GM06990 (cell line): ENCODE measurements at regions not wholly inside any gene's neighbourhood (a gene's known extent, or its start where the extent isn't known, plus 50 kb on each side); places are given as distances from the start of the nearest gene placed in this dataset.
"Not testable (repeated sequence)": the region's sequence is repeated elsewhere in the genome, so short reads cannot be mapped to it uniquely, and the experiment has no call there.

Experiments
- DNase-seq: peaks from one replicate; pipeline ENCODE4 v3.0.0-alpha.2; 2011; ENCODE audit not compliant: insufficient read length; ENCODE audit errors: extremely low read depth
- H3K27me3 ChIP-seq: replicated peaks from 2 replicates; pipeline ENCODE4 v1.6.0; 2011; ENCODE audit warnings: low read length; ENCODE audit not compliant: control insufficient read depth, insufficient read depth
- H3K36me3 ChIP-seq: 2 replicates; pipeline ENCODE4 v1.5.1; 2011; ENCODE audit warnings: low read length; ENCODE audit not compliant: control insufficient read depth, insufficient read depth
- H3K4me3 ChIP-seq: replicated peaks from 2 replicates; pipeline ENCODE4 v1.5.1; 2011; ENCODE audit warnings: low read depth, mild to moderate bottlenecking, control low read depth, low read length
- CTCF ChIP-seq: IDR thresholded peaks from 2 replicates; pipeline ENCODE4 v1.5.1; 2011; ENCODE audit warnings: low read length, control low read depth, mild to moderate bottlenecking, inconsistent platforms; ENCODE audit not compliant: insufficient read depth, poor library complexity, severe bottlenecking

GRCh38 chr4:125794989-125795388 lies 480.2 kb downstream of the FAT4 start:
- H3K27me3 ChIP-seq: no peaks in the 10 kb centered on the region
- no peaks in the 10 kb centered on the region for H3K36me3 ChIP-seq
- no peak overlapping the region for H3K4me3 ChIP-seq
- TF ChIP-seq CTCF: no peak
- DNase-seq: no peak

GRCh38 chr4:125796138-125796537 lies 481.4 kb downstream of the FAT4 start:
- no peak for TF ChIP-seq CTCF
- H3K4me3 ChIP-seq: no peak overlapping the region
- DNase-seq: no peak
- H3K27me3 ChIP-seq: no peaks in the 10 kb centered on the region
- H3K36me3 ChIP-seq: no peaks in the 10 kb centered on the region

GRCh38 chr4:125797621-125798020 lies 482.9 kb downstream of the FAT4 start:
- not testable (repeated sequence) for H3K36me3 ChIP-seq, DNase-seq, H3K27me3 ChIP-seq, H3K4me3 ChIP-seq

GRCh38 chr4:125801373-125801772 lies 486.6 kb downstream of the FAT4 start:
- no peak for DNase-seq
- Histone ChIP-seq H3K4me3 (no peak overlapping the region), H3K36me3 (no peaks in the 10 kb centered on the region), H3K27me3 (no peaks in the 10 kb centered on the region)
- TF ChIP-seq CTCF: no peak

GRCh38 chr4:125801924-125802323 lies 487.2 kb downstream of the FAT4 start:
- Histone ChIP-seq H3K27me3 (no peaks in the 10 kb centered on the region), H3K36me3 (no peaks in the 10 kb centered on the region), H3K4me3 (no peak overlapping the region)
- TF ChIP-seq CTCF: no peak
- no peak for DNase-seq

GRCh38 chr4:125808022-125808421 lies 493.3 kb downstream of the FAT4 start:
- Histone ChIP-seq H3K36me3 (no peaks in the 10 kb centered on the region), H3K4me3 (no peak overlapping the region), H3K27me3 (no peaks in the 10 kb centered on the region)
- TF ChIP-seq CTCF: no peak
- no peak for DNase-seq

GRCh38 chr4:125808570-125808969 lies 493.8 kb downstream of the FAT4 start:
- no peak overlapping the region for H3K4me3 ChIP-seq

More at GRCh38 chr4:125808570-125808969, 493.8 kb downstream of the FAT4 start:
- no peaks in the 10 kb centered on the region for H3K27me3 ChIP-seq
- no peaks in the 10 kb centered on the region for H3K36me3 ChIP-seq
- no peak for TF ChIP-seq CTCF
- no peak for DNase-seq
